ENCODE measurements at regions not wholly inside any gene's neighbourhood (a gene's known extent, or its start where the extent isn't known, plus 50 kb on each side); places are given as distances from the start of the nearest gene placed in this dataset.
A peak's percentile ranks its signal among the peaks of the same experiment; 100 is the strongest.

DNA sequence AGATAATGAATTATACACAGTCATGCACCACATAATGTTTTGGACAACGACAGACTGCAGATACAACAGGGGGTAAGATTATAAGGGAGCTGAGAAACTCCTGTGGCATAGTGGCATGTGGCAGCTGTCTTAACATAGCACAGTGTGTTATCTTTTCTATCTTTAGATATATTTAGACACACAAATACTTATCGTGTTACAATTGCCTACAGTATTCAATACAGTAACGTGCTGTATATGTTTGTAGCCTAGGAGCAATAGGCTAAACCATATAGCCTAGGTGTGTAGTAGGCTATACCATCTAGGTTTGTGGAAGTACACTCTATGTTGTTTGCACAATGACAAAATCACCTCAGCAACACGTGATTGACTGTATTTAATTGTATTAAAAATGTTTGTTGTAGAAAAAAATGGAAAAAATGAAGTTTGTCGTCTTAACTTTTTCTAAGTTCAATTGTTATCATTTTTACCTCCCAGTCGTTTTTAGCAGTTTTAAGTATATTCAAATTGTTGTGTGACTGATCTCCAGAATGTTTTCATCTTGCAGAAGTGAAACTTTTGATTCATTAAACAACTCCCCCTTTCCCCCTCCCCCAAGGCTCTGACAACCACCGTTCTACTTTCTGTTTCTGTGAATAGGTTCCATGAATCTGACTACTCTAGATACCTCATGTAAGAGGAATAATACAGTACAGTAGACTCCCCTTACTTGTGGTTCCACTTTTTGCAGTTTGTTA lies 351.0 kb upstream of the B3GALT2 start:
- no peaks in the 10 kb centered on the region for H3K9me3 ChIP-seq (ENCODE audit: control insufficient read depth in 4 of 4, insufficient read depth in 3 of 4, low read length in 3 of 4)
- H3K9ac ChIP-seq (ENCODE audit: insufficient read depth in 1 of 2, low read length in 2 of 2), result no peak overlapping the region
- ATAC-seq (ENCODE audit: insufficient read depth, low FRiP score) (no peak), DNase-seq (peak in 1 of 3 donors; percentile 6)
- no peaks in the 10 kb centered on the region for H3K4me1 ChIP-seq (ENCODE audit: control insufficient read depth in 5 of 5, insufficient read depth in 5 of 5, low read length in 5 of 5)
- no peaks in the 10 kb centered on the region for H3K27me3 ChIP-seq (ENCODE audit: control insufficient read depth in 3 of 3, insufficient read depth in 3 of 3, low read length in 2 of 3)
- no peaks in the 10 kb centered on the region for H3K36me3 ChIP-seq (ENCODE audit: control insufficient read depth in 4 of 4, insufficient read depth in 4 of 4, low read length in 4 of 4)
- WGBS, 2 donors, result 50 to 64% methylated on average over 7 of the region's 7 CpGs
- no peak overlapping the region for H3K4me3 ChIP-seq
- H3K27ac ChIP-seq (ENCODE audit: low read depth in 1 of 2, low read length in 1 of 2), result no peak overlapping the region
- TF ChIP-seq, protein P1, sequence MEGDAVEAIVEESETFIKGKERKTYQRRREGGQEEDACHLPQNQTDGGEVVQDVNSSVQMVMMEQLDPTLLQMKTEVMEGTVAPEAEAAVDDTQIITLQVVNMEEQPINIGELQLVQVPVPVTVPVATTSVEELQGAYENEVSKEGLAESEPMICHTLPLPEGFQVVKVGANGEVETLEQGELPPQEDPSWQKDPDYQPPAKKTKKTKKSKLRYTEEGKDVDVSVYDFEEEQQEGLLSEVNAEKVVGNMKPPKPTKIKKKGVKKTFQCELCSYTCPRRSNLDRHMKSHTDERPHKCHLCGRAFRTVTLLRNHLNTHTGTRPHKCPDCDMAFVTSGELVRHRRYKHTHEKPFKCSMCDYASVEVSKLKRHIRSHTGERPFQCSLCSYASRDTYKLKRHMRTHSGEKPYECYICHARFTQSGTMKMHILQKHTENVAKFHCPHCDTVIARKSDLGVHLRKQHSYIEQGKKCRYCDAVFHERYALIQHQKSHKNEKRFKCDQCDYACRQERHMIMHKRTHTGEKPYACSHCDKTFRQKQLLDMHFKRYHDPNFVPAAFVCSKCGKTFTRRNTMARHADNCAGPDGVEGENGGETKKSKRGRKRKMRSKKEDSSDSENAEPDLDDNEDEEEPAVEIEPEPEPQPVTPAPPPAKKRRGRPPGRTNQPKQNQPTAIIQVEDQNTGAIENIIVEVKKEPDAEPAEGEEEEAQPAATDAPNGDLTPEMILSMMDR (IDR thresholded peaks at IDR 0.05; ENCODE audit: control extremely low read depth, extremely low read depth), result no peak

- WGBS, 2 donors, result 58 to 68% methylated on average over 6 of the region's 6 CpGs
- no peak for ATAC-seq (ENCODE audit: insufficient read depth, low FRiP score)
- H3K9me3 ChIP-seq (ENCODE audit: control insufficient read depth in 4 of 4, insufficient read depth in 3 of 4, low read length in 3 of 4), result no peaks in the 10 kb centered on the region
Measured at GRCh38 chr1:193533853-193534252, 347.4 kb upstream of the B3GALT2 start.

DNA sequence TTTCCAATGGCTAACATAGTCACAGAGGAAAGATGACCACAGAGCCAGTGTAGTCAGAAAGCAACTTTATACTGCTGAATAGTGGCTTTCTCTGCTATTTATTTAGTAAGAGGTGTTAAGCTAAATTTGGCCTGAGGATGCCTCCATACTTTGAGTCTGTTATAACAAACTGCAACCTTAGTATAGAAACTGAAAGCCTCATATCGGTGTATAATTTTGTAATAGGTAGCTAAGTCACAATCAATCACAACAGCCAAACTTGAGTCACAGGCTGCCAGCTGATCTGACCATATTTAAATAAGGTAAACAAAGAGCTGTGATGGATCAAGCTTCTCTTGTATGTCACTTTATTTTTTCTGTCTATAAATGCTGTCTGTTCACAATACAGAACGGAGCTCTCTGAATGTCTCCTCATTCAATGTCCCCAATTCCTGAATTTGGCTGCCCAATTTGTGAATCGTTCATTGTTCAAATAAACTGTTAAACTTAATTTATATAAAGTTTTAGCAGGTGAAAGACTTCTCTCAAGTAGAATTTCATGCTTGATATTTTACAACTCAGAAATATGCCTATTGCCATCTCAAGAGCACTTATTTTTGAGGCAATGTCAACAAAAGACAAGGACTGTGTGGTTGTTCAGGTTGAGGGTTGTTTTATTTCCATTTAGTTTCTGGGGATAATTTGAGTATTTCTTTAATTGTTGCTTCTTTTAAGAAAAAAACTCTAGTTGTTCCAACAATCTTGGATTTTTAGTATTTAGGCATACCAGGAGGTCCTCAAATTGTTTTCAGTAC lies 339.7 kb upstream of the B3GALT2 start:
- DNase-seq (peak in 1 of 3 donors; percentile 37), ATAC-seq (ENCODE audit: insufficient read depth, low FRiP score) (no peak)
- peaks cover 0 to 3% (median 0%) of the 10 kb centered on the region in 5 donors for H3K4me1 ChIP-seq (ENCODE audit: control insufficient read depth in 5 of 5, insufficient read depth in 5 of 5, low read length in 5 of 5)
- no peaks in the 10 kb centered on the region for H3K36me3 ChIP-seq (ENCODE audit: control insufficient read depth in 4 of 4, insufficient read depth in 4 of 4, low read length in 4 of 4)
- WGBS, 2 donors, result 67 to 86% methylated on average over 3 of the region's 3 CpGs
- H3K9ac ChIP-seq (ENCODE audit: insufficient read depth in 1 of 2, low read length in 2 of 2), result no peak overlapping the region
- no peaks in the 10 kb centered on the region for H3K27me3 ChIP-seq (ENCODE audit: control insufficient read depth in 3 of 3, insufficient read depth in 3 of 3, low read length in 2 of 3)
- TF ChIP-seq, protein P1 (IDR thresholded peaks at IDR 0.05; ENCODE audit: control extremely low read depth, extremely low read depth), result no peak
- H3K9me3 ChIP-seq (ENCODE audit: control insufficient read depth in 4 of 4, insufficient read depth in 3 of 4, low read length in 3 of 4), result no peaks in the 10 kb centered on the region
- no peak overlapping the region for H3K27ac ChIP-seq (ENCODE audit: low read depth in 1 of 2, low read length in 1 of 2)
- H3K4me3 ChIP-seq, result no peak overlapping the region

More at GRCh38 chr1:193533853-193534252, 347.4 kb upstream of the B3GALT2 start:
- no peak overlapping the region for H3K9ac ChIP-seq (ENCODE audit: insufficient read depth in 1 of 2, low read length in 2 of 2)
- no peak overlapping the region for H3K4me3 ChIP-seq
- H3K27me3 ChIP-seq (ENCODE audit: control insufficient read depth in 3 of 3, insufficient read depth in 3 of 3, low read length in 2 of 3), result no peaks in the 10 kb centered on the region
- H3K27ac ChIP-seq (ENCODE audit: low read depth in 1 of 2, low read length in 1 of 2), result no peak overlapping the region
- TF ChIP-seq, protein P1 (IDR thresholded peaks at IDR 0.05; ENCODE audit: control extremely low read depth, extremely low read depth), result no peak
- H3K36me3 ChIP-seq (ENCODE audit: control insufficient read depth in 4 of 4, insufficient read depth in 4 of 4, low read length in 4 of 4), result no peaks in the 10 kb centered on the region
- no peaks in the 10 kb centered on the region for H3K4me1 ChIP-seq (ENCODE audit: control insufficient read depth in 5 of 5, insufficient read depth in 5 of 5, low read length in 5 of 5)
- peak in 2 of 3 donors; percentile 5 to 22 for DNase-seq

Data from lung (tissue), 11 donors.